ENCODE measurements at regions not wholly inside any gene's neighbourhood (a gene's known extent, or its start where the extent isn't known, plus 50 kb on each side); places are given as distances from the start of the nearest gene placed in this dataset.

- TF ChIP-seq POLR2A (IDR thresholded peaks at IDR 0.05) (no peak), CTCF (IDR thresholded peaks at IDR 0.05 in 4 of 5, conservative IDR thresholded peaks at IDR 0.05 in 1 of 5) (no peak)
These were observed 156.5 kb upstream of the CHST15 start for GRCh38 chr10:124249812-124250432.

Measured in gastrocnemius medialis (tissue), 4 donors.